ENCODE measurements at regions not wholly inside any gene's neighbourhood (a gene's known extent, or its start where the extent isn't known, plus 50 kb on each side); places are given as distances from the start of the nearest gene placed in this dataset.

DNA sequence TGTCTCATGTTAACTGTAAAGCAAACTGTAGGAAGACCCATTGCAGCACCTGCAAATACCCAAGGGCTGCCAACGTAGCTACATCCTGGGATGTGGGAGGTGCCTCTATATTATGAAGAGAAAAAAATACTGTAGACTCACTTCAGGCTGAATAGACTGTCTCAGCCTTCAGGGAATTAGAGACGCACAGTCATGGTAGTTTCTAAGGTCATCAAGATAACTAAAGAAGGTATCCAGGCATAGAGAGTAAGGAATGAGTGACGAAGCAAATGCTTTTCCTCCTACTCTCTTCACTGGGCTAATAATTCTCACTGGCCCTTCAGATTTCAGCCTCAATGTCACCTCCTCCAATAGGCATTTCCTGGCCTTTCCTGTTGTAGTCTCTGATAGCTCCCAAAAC lies 121.6 kb upstream of the ECI2 start (continued):
- TF ChIP-seq TBL1XR1 (IDR thresholded peaks at IDR 0.05; ENCODE audit: low read length in 2 of 2): peak in 1 of 2 experiments; percentile 71; a peak in 1 of 4 replicates
- no peak for TF ChIP-seq TAF7 (tag; IDR thresholded peaks at IDR 0.05)
- no peak for TF ChIP-seq CHD1 (IDR thresholded peaks at IDR 0.05; ENCODE audit: low read length)
- TF ChIP-seq, protein P1, sequence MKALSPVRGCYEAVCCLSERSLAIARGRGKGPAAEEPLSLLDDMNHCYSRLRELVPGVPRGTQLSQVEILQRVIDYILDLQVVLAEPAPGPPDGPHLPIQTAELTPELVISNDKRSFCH (CRISPR knock-in tag; IDR thresholded peaks at IDR 0.05): no peak
- TF ChIP-seq, protein P1 (tag; IDR thresholded peaks at IDR 0.05): peak; percentile 92
- peak; percentile 80 for TF ChIP-seq DPF2 (IDR thresholded peaks at IDR 0.05)
- TF ChIP-seq, protein P2, sequence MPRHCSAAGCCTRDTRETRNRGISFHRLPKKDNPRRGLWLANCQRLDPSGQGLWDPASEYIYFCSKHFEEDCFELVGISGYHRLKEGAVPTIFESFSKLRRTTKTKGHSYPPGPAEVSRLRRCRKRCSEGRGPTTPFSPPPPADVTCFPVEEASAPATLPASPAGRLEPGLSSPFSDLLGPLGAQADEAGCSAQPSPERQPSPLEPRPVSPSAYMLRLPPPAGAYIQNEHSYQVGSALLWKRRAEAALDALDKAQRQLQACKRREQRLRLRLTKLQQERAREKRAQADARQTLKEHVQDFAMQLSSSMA (CRISPR knock-in tag; IDR thresholded peaks at IDR 0.05): no peak
- TF ChIP-seq EP300 (IDR thresholded peaks at IDR 0.05; ENCODE audit: low read length): peak; percentile 63
- TF ChIP-seq, protein P3, sequence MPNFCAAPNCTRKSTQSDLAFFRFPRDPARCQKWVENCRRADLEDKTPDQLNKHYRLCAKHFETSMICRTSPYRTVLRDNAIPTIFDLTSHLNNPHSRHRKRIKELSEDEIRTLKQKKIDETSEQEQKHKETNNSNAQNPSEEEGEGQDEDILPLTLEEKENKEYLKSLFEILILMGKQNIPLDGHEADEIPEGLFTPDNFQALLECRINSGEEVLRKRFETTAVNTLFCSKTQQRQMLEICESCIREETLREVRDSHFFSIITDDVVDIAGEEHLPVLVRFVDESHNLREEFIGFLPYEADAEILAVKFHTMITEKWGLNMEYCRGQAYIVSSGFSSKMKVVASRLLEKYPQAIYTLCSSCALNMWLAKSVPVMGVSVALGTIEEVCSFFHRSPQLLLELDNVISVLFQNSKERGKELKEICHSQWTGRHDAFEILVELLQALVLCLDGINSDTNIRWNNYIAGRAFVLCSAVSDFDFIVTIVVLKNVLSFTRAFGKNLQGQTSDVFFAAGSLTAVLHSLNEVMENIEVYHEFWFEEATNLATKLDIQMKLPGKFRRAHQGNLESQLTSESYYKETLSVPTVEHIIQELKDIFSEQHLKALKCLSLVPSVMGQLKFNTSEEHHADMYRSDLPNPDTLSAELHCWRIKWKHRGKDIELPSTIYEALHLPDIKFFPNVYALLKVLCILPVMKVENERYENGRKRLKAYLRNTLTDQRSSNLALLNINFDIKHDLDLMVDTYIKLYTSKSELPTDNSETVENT (CRISPR knock-in tag; IDR thresholded peaks at IDR 0.05): no peak
- TF ChIP-seq MAFK (IDR thresholded peaks at IDR 0.05; ENCODE audit: low read length): peak; percentile 82
- peak; percentile 8; the same call in 1 of the 2 replicates for TF ChIP-seq CREM (IDR thresholded peaks at IDR 0.05; ENCODE audit: low read depth)
- TF ChIP-seq ZNF263 (CRISPR knock-in tag; IDR thresholded peaks at IDR 0.05; ENCODE audit: borderline replicate concordance): no peak
- peak; percentile 23; the same call in 1 of the 2 replicates for TF ChIP-seq ATF7 (IDR thresholded peaks at IDR 0.05)
- TF ChIP-seq POLR2G (IDR thresholded peaks at IDR 0.05; ENCODE audit: low read depth, low read length): no peak
- no peak for TF ChIP-seq NR2C2 (CRISPR knock-in tag; IDR thresholded peaks at IDR 0.05)
- TF ChIP-seq NR2C2 (tag; IDR thresholded peaks at IDR 0.05): peak; percentile 67; the same call in 1 of the 2 replicates
- TF ChIP-seq, protein P4, sequence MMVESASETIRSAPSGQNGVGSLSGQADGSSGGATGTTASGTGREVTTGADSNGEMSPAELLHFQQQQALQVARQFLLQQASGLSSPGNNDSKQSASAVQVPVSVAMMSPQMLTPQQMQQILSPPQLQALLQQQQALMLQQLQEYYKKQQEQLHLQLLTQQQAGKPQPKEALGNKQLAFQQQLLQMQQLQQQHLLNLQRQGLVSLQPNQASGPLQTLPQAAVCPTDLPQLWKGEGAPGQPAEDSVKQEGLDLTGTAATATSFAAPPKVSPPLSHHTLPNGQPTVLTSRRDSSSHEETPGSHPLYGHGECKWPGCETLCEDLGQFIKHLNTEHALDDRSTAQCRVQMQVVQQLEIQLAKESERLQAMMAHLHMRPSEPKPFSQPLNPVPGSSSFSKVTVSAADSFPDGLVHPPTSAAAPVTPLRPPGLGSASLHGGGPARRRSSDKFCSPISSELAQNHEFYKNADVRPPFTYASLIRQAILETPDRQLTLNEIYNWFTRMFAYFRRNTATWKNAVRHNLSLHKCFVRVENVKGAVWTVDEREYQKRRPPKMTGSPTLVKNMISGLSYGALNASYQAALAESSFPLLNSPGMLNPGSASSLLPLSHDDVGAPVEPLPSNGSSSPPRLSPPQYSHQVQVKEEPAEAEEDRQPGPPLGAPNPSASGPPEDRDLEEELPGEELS (CRISPR knock-in tag; IDR thresholded peaks at IDR 0.05; ENCODE audit: borderline replicate concordance): no peak

All from K562 (cell line).